Naive thymus-derived CD8-positive, alpha-beta T cell (primary cell): ENCODE measurements at regions not wholly inside any gene's neighbourhood (a gene's known extent, or its start where the extent isn't known, plus 50 kb on each side); places are given as distances from the start of the nearest gene placed in this dataset.

Experiments
- ATAC-seq, 2 donors: fragments of 150-1000 bp; cut with Tn5 transposase in 1 of 2; sonication (Bioruptor Pico), chemical (Tn5 transposase) in 1 of 2; 1 replicate in 1 of 2; 2 replicates in 1 of 2; pipeline ENCODE4 v1.10.0; 2021; ENCODE audit warnings: mild to moderate bottlenecking in 2 of 2, moderate library complexity in 2 of 2
- POLR2A ChIA-PET: fragments of 350-600 bp; sonication (Branson Sonifier 250); formaldehyde crosslinking; loops from one replicate; lab custom pipeline; 2021; ENCODE audit warnings: antibody characterized with exemption; lab: Charles Lee
- DNase-seq, 10 donors: peaks; one replicate each; pipeline versions ENCODE4 v3.0.0 to v3.0.0-alpha.2; 2020 to 2022
- H3K27ac Mint-ChIP-seq, 10 donors: one replicate each; pipeline ENCODE4 v1.8.0; 2020 to 2022; ENCODE audit warnings: mild to moderate bottlenecking in 10 of 10, mixed read lengths in 10 of 10, moderate library complexity in 4 of 10, inconsistent platforms in 1 of 10
- H3K27me3 Mint-ChIP-seq, 5 donors: one replicate each; pipeline ENCODE4 v1.8.0; 2021 to 2022; ENCODE audit warnings: mixed read lengths in 5 of 5
- H3K36me3 Mint-ChIP-seq, 3 donors: one replicate each; pipeline ENCODE4 v1.8.0; 2020 to 2022; ENCODE audit warnings: mixed read lengths in 3 of 3, mild to moderate bottlenecking in 2 of 3, inconsistent platforms in 1 of 3
- H3K4me1 Mint-ChIP-seq, 4 donors: one replicate each; pipeline ENCODE4 v1.8.0; 2021 to 2022; ENCODE audit warnings: mixed read lengths in 4 of 4
- H3K4me3 Mint-ChIP-seq, 10 donors: one replicate each; pipeline ENCODE4 v1.8.0; 2020 to 2022; ENCODE audit warnings: mild to moderate bottlenecking in 10 of 10, mixed read lengths in 10 of 10, moderate library complexity in 6 of 10, inconsistent platforms in 1 of 10
- H3K9me3 Mint-ChIP-seq, 9 donors: one replicate each; pipeline ENCODE4 v1.8.0; 2020 to 2022; ENCODE audit warnings: mixed read lengths in 9 of 9, mild to moderate bottlenecking in 3 of 9, inconsistent platforms in 1 of 9, moderate library complexity in 1 of 9

DNA sequence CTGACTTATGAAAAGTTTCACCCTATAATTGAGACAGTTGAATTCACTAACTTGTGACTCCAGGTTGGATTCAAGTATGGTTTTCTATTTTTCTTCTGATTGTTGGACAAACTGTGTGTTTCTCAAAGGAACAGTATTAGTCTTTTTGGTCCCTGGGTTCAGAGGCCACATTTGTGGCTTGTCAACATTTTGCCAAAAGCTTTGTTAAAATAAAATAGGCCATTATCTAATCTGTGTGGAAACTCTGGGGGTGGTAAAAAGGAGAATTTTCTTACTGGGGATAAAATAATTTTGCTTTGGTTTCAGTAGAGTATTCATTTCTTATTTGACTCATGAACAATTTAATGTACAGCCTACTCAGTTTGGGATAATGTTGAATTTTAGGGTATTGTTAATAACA, 166.3 kb downstream of the TMEM167A start:
- H3K36me3 Mint-ChIP-seq: peaks cover 0 to 10% (median 4%) of the 10 kb centered on the region in 3 donors
- DNase-seq (no peak), ATAC-seq (no peak)
- peaks cover 10 to 17% (median 15%) of the 10 kb centered on the region in 9 donors for H3K9me3 Mint-ChIP-seq
- peaks cover 6 to 30% (median 15%) of the 10 kb centered on the region in 5 donors for H3K27me3 Mint-ChIP-seq
- H3K4me3 Mint-ChIP-seq: no peak overlapping the region
- H3K4me1 Mint-ChIP-seq: no peaks in the 10 kb centered on the region
- H3K27ac Mint-ChIP-seq: no peak overlapping the region
- POLR2A ChIA-PET: no interaction called here

DNA sequence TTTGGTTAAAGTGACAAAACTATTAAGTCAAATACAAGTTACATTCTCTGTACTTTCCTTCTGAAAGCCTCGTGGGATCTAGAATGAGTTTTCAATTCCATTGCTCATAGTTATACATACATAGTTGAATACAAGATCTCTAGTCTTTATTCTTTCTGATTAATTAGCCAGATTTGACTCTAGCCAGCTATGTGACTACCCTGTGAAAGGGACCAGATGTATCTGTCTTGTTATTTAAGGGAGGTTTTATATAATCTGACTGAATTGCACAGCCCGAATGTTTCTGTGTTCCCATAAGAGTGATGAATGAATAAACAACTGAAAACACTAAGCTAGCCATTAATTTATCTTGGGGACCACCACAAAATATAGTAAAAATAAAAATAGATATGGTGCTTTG, 166.7 kb downstream of the TMEM167A start:
- no peak overlapping the region for H3K4me3 Mint-ChIP-seq

DNA sequence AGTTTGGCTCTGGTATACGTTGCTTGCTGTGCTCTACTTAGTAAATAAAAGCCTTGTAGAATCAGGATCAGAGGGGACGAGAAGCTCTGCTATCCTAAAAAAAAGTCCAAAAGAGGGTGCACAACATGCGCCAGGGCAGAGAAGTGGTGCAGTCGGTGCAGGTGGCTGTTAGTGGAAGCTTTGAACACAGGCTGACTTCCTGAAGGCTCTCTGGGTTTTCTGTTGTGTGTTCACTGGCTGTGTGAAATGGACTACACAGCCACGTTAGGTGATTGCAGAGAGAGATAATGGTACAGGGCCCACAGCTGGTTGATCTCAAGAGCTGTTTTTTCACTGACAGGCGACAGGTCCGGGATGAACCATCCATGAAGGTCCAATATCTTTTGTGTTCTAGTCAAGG, 167.4 kb downstream of the TMEM167A start:
- Mint-ChIP-seq H3K9me3 (peaks cover 0 to 7% (median 4%) of the 10 kb centered on the region in 9 donors), H3K27me3 (peaks cover 6 to 30% (median 13%) of the 10 kb centered on the region in 5 donors), H3K4me1 (peaks cover 0 to 1% (median 0%) of the 10 kb centered on the region in 4 donors), H3K27ac (no peak overlapping the region), H3K36me3 (no peaks in the 10 kb centered on the region), H3K4me3 (no peak overlapping the region)
- DNase-seq: no peak
- POLR2A ChIA-PET: no interaction called here
- ATAC-seq: no peak

More for the DNA sequence above, 166.7 kb downstream of the TMEM167A start:
- DNase-seq (no peak), ATAC-seq (no peak)
- Mint-ChIP-seq H3K9me3 (peaks cover 6 to 13% (median 10%) of the 10 kb centered on the region in 9 donors), H3K27me3 (peaks cover 6 to 30% (median 15%) of the 10 kb centered on the region in 5 donors), H3K4me1 (peaks cover 0 to under 1% (median 0%) of the 10 kb centered on the region in 4 donors), H3K27ac (no peak overlapping the region), H3K36me3 (peaks cover 0 to 6% (median 2%) of the 10 kb centered on the region in 3 donors)
- POLR2A ChIA-PET: no interaction called here

DNA sequence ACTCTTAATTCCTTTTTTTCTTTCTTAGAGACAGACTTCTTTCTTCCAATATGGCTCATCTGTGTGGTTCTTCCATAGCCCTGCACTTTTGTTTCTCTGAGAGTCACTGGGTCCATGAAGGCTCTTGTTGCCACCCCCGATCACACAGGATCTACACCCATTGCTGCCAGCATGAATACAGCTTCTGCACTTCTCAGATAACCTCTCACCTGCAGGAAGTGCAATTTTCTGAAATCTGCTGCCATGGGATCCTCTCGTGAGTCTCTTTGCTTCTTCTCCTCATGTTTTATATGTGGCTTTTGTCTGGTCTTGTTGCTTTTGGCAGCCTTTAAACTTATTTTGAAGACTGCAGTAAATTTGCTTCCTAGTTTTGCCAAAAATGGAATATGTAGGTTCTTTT, 171.2 kb downstream of the TMEM167A start:
- Mint-ChIP-seq H3K9me3 (peaks cover 0 to 25% (median 16%) of the 10 kb centered on the region in 9 donors), H3K36me3 (peaks cover 0 to 9% (median 0%) of the 10 kb centered on the region in 3 donors), H3K27ac (no peak overlapping the region), H3K4me3 (no peak overlapping the region), H3K27me3 (peaks cover 0 to 18% (median 7%) of the 10 kb centered on the region in 5 donors), H3K4me1 (peaks cover 0 to 1% (median 0%) of the 10 kb centered on the region in 4 donors)
- POLR2A ChIA-PET: no interaction called here
- DNase-seq (no peak), ATAC-seq (no peak)

DNA sequence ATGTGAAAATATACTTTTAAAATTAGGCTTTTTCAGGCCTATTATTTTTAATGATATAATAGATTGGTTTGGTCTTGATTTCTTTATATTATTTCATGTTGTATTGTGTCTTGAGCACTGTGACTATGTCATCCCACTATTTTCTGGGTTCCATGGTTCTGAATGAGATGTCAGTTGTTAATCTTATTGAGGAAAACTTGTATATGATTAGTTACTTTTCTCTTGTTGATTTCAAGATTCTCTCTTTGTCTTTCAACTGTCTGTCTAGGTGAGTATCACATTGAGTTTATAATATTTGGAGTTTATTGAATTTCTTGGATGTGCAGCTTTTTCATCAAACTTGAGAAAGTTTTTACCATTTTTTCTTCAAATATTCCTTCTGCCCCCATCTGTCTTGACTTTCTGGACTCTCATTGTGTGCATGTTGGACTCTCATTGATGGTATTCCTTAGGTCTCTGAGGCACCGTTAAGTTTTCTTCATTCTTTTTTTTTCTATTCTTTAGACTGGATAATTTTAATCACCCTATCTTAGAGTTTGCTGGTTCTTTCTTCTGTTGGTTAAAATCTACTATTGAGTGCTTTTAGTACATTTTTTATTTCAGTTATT, 175.8 kb downstream of the TMEM167A start:
- no peak overlapping the region for H3K27ac Mint-ChIP-seq
- no peak for DNase-seq

DNA sequence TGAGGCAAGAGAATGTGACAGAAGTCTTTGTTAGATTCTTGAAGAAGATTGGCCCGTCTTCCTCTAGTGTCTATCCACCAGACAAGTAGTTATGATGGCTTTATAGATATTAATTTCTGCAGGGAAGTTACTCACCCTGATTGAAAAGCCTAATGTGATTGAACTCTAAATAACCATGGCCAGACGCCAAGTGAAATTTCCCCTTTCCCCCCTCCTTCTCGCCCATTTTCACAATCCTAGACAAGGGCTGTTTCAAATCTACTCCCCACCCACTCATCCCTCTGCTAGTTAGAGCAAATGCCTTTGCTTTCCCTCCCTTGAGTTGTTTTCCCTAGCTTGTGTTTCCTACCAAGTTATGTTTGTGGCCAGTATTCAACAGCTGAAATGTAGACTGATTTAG, 182.5 kb downstream of the TMEM167A start:
- H3K36me3 Mint-ChIP-seq: peaks cover 0 to 3% (median 0%) of the 10 kb centered on the region in 3 donors
- DNase-seq: no peak
- no peaks in the 10 kb centered on the region for H3K4me1 Mint-ChIP-seq
- H3K9me3 Mint-ChIP-seq: peaks cover 0 to 17% (median 3%) of the 10 kb centered on the region in 9 donors
- no peak overlapping the region for H3K4me3 Mint-ChIP-seq
- no peak overlapping the region for H3K27ac Mint-ChIP-seq
- POLR2A ChIA-PET: no interaction called here
- ATAC-seq: no peak
- peaks cover 0 to 6% (median 0%) of the 10 kb centered on the region in 5 donors for H3K27me3 Mint-ChIP-seq

More for the DNA sequence above, 175.8 kb downstream of the TMEM167A start:
- Mint-ChIP-seq H3K9me3 (peaks cover 10 to 41% (median 17%) of the 10 kb centered on the region in 9 donors), H3K36me3 (peaks cover 0 to 9% (median 3%) of the 10 kb centered on the region in 3 donors), H3K4me3 (no peak overlapping the region), H3K27me3 (peaks cover 0 to 10% (median 0%) of the 10 kb centered on the region in 5 donors), H3K4me1 (peaks cover 0 to 1% (median 0%) of the 10 kb centered on the region in 4 donors)
- POLR2A ChIA-PET: no interaction called here
- ATAC-seq: no peak

DNA sequence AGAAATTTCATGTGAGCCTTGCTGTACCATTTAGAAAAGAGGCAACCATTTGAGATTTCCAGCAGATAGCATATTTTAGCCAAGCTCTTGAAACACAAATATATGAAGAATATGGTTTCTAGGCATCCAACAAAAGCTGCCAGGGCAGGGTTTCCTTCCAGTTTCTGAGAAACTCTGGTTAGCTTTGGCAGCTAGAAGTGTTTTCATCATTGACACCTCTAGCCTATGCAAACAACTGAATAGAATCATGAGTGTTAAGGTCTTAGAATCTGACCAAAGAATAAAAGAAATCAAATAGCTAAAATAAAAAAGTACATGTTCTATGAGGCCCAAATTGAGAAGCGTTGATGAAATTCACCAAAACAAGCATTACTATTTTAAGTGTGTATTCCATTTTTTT, 188.1 kb downstream of the TMEM167A start:
- H3K36me3 Mint-ChIP-seq: no peaks in the 10 kb centered on the region
- POLR2A ChIA-PET: no interaction called here
- no peak overlapping the region for H3K4me3 Mint-ChIP-seq
- no peaks in the 10 kb centered on the region for H3K9me3 Mint-ChIP-seq
- no peak overlapping the region for H3K27ac Mint-ChIP-seq
- no peak for ATAC-seq
- DNase-seq: no peak
- H3K4me1 Mint-ChIP-seq: peaks cover 0 to 2% (median 0%) of the 10 kb centered on the region in 4 donors
- H3K27me3 Mint-ChIP-seq: peaks cover 0 to 21% (median 2%) of the 10 kb centered on the region in 5 donors

DNA sequence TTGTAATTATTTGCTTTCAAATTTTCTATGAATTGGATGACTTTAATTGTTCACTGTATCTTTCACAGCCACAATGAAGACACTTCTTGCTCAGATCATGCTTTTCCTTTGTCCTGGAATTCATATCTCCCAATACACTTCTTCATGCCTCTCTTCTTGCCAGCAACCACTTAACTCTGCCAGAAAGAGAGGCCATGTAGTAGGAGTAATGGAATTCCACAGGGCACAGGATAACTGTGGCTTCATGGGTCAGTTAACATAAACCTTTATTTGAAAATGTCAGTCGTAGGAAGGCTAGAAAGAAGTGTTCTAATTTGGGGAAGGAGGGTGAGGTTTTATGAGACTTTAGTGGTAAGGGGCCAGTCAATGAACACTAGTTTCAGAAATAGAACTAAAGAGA, 190.3 kb downstream of the TMEM167A start:
- no peak overlapping the region for H3K4me3 Mint-ChIP-seq
- DNase-seq (no peak), ATAC-seq (no peak)
- H3K27ac Mint-ChIP-seq: no peak overlapping the region
- peaks cover 0 to 2% (median 0%) of the 10 kb centered on the region in 4 donors for H3K4me1 Mint-ChIP-seq
- H3K27me3 Mint-ChIP-seq: peaks cover 0 to 15% (median 2%) of the 10 kb centered on the region in 5 donors
- peaks cover 0 to 3% (median 0%) of the 10 kb centered on the region in 9 donors for H3K9me3 Mint-ChIP-seq
- POLR2A ChIA-PET: no interaction called here
- no peaks in the 10 kb centered on the region for H3K36me3 Mint-ChIP-seq

DNA sequence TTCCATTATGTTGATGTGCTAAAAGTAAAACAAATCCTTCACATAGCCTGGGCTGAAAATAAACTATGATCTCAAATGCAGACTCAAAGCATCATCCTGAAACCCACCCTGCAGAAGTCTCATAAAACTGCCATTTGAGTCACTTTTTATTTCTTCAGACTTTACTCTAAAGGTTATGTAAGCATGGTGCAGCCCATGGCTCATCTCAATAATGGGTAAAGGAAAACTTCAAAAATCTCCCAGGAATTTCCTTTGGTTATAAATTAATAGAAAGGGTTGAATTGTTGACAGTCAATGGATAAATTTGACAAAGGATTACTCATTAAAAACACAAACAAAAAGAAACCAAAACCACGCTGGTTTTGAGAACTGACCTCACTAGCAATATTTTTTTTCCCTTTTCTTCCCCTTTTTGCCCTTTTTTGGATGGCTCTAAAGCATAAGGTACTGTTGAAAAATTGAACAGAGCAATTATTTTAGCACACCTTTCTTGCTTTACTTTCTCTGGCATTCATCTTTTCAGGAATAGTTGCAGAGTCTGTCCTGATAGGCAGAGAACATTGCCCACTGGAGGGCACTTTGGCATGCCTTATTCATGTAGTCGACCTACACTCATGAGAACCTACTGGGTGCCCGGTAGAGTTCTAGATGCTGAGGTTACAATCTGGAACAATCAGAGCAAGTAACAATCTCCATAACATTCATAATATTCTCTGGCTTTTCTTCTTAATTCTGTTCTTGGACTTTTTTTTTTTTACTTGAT, 191.4 kb downstream of the TMEM167A start:
- DNase-seq (no peak), ATAC-seq (no peak)
- Mint-ChIP-seq H3K4me3 (no peak overlapping the region), H3K27ac (no peak overlapping the region), H3K27me3 (peaks cover 0 to 15% (median 2%) of the 10 kb centered on the region in 5 donors), H3K36me3 (no peaks in the 10 kb centered on the region), H3K9me3 (peaks cover 0 to 4% (median 0%) of the 10 kb centered on the region in 9 donors), H3K4me1 (peaks cover 0 to 2% (median 0%) of the 10 kb centered on the region in 4 donors)
- POLR2A ChIA-PET: no interaction called here

DNA sequence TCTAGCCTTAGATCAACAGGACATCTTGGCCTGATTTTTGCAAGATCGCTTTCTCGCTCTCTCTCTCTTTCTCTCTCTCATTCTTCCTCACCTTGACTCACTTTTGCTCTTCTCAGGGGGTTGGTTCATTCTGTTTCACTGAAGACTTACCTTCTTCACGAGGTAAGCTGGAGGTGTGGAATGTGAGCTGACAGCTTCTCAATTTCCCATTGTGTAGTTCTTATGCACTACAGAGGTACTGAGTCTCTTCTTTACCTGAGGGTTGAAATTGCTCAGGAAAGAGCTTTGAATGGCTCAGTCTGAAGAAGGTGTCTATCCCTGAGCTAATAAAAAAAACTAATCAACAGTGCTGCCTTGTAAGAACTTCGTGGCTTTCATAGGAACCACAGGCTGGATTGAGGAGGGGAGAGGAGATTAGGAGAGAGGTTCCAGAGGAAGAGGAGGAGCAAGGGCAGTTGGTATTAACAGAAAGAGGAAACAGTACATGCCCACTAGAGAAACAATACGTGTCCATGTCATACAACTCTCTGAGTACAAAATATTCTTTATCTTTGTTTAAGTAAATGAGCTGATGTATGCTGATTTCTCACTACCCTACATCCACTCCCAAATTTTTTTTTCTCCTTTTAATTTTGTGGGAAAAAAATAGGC, 192.2 kb downstream of the TMEM167A start:
- POLR2A ChIA-PET: no interaction called here

DNA sequence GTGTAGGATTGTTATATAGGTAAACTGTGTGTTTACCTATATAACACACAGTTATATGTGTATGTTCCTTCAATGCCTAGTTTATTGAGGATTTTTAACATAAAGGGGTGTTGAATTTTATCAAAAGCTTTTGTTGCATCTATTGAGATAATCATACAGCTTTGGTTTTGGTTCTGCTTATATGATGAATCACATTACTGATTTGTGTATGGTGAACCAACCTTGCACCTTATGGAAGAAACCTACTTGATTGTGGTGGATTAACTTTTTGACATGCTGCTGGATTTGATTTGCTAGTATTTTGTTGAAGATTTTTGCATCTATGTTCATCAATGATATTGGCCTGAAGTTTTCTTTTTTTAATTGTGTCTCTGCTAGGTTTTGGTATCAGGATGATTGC, 194.9 kb downstream of the TMEM167A start:
- ATAC-seq (no peak), DNase-seq (no peak)
- POLR2A ChIA-PET: no interaction called here
- H3K27ac Mint-ChIP-seq: no peak overlapping the region
- no peak overlapping the region for H3K4me3 Mint-ChIP-seq
- H3K4me1 Mint-ChIP-seq: peaks cover 0 to 2% (median 0%) of the 10 kb centered on the region in 4 donors
- H3K27me3 Mint-ChIP-seq: peaks cover 0 to 12% (median 0%) of the 10 kb centered on the region in 5 donors
- peaks cover 6 to 34% (median 22%) of the 10 kb centered on the region in 9 donors for H3K9me3 Mint-ChIP-seq
- H3K36me3 Mint-ChIP-seq: peaks cover 0 to 21% (median 12%) of the 10 kb centered on the region in 3 donors

More for the DNA sequence above, 192.2 kb downstream of the TMEM167A start:
- peaks cover 0 to 15% (median 2%) of the 10 kb centered on the region in 5 donors for H3K27me3 Mint-ChIP-seq
- ATAC-seq: no peak
- H3K4me1 Mint-ChIP-seq: peaks cover 0 to 2% (median 0%) of the 10 kb centered on the region in 4 donors
- H3K36me3 Mint-ChIP-seq: peaks cover 0 to 7% (median 2%) of the 10 kb centered on the region in 3 donors
- DNase-seq: no peak
- H3K4me3 Mint-ChIP-seq: no peak overlapping the region
- H3K9me3 Mint-ChIP-seq: peaks cover 2 to 13% (median 6%) of the 10 kb centered on the region in 9 donors
- no peak overlapping the region for H3K27ac Mint-ChIP-seq

DNA sequence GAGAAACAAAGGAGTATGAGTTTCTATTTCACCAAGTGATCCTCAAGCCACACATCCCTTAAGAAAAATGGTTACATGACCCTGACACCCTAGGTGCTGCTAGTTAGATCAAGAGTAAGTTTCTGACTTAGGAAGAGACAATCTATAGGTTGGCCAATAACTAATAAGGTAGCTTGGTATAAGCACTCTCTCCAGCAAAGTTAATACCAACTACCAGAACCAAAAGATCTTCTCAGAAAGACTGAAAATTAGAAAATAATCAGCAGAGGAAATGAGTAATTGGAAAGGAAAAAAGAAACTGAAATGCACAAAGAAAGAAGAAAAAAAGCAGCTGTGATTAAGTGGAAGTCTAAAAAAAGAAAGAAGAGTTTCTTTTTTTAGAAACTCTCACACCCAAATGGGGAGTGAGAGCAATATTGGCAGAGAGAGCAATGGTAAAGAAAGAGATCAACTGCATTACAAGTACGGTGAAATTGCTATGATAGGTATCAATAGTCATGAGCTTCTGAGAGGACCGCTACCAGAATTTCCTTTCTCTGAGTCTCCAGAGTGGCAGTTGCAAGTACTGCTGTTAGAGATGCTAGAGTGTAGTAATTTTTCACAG, 195.5 kb downstream of the TMEM167A start:
- Mint-ChIP-seq H3K27me3 (peaks cover 0 to 9% (median 0%) of the 10 kb centered on the region in 5 donors), H3K4me3 (no peak overlapping the region), H3K27ac (no peak overlapping the region), H3K4me1 (peaks cover 0 to 2% (median 0%) of the 10 kb centered on the region in 4 donors), H3K9me3 (peaks cover 6 to 37% (median 22%) of the 10 kb centered on the region in 9 donors), H3K36me3 (peaks cover 0 to 21% (median 15%) of the 10 kb centered on the region in 3 donors)
- DNase-seq (no peak), ATAC-seq (no peak)
- POLR2A ChIA-PET: no interaction called here
